Stimulated activated naive CD8-positive, alpha-beta T cell treated with anti-CD3 and anti-CD28 coated beads, Interleukin-15, Interleukin-2, amounts not matched to agents 100 U/mL and 50 U/mL, for 24 hours (primary cell): ENCODE measurements at regions not wholly inside any gene's neighbourhood (a gene's known extent, or its start where the extent isn't known, plus 50 kb on each side); places are given as distances from the start of the nearest gene placed in this dataset.

Experiments used
- ATAC-seq: fragments of 150-1000 bp; cut with Tn5 transposase; one replicate; pipeline ENCODE4 v1.10.0; 2021
- DNase-seq: peaks from one replicate; pipeline ENCODE4 v3.0.0; 2021

DNA sequence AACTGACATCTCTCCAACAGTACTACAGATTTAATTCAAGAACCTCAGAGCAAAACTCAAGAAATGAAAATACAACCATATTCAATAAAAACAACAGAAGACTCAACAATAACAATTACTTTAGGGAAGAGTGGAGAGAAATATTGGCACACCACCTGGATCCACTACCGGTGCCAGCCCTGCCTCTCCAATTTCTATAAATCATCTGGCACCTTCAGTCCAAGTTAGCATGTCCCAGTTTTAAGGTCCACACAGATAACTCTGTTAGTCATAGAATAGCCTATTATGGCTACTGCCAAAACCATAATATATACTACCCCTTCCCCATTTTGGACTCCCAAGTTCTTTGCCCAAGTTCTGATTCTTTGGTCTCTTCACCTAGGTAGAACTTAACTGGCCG is 69.9 kb upstream of the PSMA6 start:
- DNase-seq (no peak), ATAC-seq (no peak)

DNA sequence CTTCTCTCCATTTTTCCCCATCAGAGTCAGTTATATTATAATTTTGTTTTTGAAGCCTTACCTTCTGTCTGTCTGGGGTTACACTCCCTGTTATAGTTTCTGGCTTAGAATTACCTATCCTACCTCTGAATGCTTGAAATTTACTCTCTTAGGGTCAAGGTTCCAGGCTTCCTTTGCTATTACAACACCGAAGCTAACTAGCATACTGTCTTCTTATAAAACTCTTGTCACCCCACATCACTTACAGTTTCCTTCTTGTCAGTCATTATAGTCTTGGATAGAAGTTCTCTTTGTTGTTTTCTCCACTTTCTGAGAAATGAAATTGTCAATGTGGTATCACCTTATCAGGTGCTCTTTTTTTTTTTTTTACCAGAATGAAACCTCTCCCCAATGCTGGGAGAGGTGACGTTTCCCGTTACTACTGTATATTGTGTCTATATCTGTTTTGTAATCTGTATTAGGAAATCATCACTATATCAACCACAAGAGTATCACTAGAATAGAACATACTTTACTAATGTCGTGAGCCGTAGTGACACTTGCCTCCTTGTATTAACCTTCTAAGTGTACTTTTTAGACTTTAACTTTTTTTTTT is 69.2 kb upstream of the PSMA6 start:
- no peak for ATAC-seq

DNA sequence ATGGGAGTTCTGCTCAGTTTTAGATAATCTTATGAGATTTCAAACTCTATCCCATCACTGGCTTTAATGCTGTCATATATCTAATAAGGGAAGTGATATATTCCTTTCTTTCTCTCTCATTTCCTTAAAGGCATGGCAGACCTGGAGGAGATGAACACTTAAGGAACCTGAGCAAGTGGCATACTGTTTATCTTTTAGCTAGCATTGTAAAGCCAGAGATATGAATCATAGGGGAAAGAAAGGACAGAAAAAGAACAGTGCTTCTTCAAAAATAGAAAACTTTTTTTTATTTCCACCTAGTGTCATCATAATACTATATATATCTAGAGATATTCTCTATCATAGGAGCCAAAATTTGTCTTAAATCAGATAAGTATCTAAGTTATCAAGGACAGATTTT is 68.3 kb upstream of the PSMA6 start:
- DNase-seq (no peak), ATAC-seq (no peak)

More for the DNA sequence above, 69.2 kb upstream of the PSMA6 start:
- no peak for DNase-seq

DNA sequence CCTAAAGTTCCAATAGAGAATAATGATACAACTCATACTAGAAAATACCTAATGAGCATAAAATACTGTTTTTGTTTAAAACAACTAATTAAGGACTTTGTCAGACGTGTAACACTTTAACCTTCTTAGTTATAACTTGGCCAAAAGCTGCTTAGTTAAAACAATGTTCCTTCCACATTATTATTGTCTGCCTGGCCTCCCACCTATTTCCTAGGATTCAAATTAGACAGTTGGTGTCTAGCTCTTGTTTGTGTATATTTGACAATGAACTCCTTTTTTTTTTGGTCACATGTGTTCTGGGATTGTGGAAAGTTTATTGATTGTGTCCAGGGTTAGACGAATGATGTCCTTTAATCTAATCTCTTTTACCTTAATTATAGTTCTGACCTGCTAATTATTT is 67.6 kb upstream of the PSMA6 start:
- ATAC-seq: no peak
- DNase-seq: no peak

DNA sequence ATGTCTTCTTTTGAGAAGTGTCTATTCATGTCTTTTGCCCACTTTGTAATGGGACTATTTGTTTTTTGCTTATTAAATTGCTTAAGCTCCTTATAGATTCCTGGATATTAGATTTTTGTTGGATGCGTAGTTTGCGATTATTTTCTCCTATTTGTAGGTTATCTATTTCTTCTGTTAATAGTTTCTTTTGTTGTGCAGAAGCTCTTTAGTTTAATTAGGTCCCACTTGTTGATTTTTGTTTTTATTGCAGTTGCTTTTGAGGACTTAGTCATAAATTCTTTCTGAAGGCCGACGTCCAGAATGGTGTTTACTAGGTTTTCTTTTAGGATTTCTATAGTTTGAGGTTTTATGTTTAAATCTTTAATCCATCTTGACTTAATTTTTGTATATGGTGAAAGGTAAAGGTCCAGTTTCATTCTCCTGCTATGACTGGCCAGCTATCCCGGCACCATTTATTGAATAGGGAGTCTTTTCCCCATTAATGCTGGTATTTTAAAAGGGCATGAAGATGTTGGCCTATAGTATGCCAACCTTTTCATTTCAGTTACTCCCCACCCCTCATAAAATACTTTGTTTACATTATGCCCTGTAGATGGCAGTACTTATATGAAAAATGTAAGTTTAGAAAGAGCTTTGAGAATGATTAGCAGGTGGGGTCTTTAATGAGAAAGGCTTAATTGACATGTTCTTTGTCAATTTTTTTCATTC is 62.9 kb upstream of the PSMA6 start:
- no peak for ATAC-seq
- DNase-seq: no peak

DNA sequence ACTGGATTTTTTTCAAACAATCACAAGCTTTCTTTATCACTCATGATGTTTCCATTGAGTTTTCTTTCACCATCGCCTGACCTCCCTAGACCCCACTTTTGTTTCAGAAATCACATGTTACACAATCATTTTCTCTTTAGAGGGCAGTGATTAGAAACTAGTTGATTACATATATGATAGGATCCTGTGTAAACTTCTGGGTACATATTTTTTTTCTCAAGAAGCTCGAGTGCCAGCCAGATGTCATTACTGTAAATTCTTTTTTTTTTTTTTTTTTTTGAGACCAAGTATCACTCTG is 62.4 kb upstream of the PSMA6 start:
- no peak for DNase-seq
- ATAC-seq: no peak

DNA sequence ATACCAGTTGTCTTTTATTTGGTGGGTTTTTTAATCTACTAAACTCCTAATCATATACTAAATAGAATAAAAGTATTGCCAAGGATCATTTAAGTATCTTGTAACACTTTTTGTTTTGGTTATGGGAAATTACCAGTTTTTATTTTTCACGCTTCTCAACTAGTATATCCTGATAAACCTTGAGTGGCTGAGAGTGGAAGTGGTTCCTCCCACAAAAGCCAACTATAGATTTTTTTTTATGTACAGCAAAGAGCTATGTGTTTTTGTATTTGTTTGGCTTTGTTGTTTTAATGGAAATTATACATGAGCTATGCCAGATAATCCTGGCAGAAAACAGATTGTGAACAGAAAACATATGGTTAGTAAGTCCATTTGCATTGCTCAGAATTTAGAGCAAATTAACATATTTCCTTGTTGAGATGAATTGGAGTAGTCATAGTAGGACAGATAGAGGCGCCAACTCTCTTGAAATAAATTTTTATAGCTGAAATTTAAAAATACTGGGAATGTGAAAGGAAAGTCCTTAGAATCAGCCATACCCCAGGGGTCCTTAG is 60.9 kb upstream of the PSMA6 start:
- DNase-seq: no peak
- no peak for ATAC-seq

DNA sequence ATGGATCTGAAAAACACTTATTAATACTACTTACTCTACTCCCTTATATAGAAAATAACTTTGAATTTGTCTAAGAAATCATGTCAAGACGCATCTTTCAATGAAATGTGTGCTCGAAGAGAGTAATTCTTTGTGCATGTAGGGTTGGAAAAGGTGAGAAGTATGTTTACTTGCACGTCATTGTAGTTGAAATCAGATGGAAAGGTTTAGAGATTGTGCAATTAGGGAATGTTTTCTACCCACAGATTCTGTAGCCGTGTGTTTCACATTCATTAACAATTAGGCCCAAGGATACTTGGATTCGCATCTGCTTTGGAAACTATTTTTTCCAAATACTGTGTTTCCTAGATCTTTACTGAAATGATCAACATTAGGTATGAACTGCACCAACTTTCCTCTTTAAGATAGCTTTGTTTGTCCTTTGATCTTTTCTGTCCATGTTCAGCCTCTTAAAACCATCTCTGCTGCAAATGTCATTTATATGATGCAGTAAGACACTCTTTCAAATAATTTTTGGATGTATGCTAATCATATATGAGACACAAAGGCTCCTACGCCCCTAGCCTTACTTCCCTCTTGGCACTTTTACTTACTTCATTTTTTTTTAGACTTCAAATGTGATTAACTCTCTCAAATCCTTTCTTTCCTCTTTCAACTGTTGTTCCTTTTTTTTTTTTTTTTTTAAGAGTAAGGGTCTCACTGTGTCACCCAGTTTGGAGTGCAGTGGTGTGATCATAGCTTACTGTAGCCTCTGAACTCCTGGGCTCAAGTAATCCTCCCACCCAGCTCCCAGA is 58.0 kb upstream of the PSMA6 start:
- DNase-seq (no peak), ATAC-seq (no peak)

DNA sequence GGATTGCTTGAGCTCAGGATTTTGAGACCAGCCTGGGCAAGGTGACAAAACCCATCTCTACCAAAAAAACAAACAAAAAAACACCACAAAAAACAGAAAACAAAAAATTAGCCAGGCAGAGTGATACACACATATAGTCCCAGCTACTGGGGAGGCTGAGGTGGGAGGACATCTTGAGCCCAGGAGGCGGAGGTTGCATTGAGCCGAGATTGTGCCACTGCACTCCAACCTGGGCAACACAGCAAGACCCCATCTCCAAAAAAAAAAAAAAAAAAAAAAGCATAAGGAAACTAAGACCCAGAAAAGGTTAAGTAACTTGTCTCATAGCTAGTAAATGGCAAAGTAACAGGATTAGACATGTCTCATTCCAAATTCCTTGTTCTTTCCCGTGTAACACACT is 56.3 kb upstream of the PSMA6 start:
- no peak for ATAC-seq
- DNase-seq: no peak

DNA sequence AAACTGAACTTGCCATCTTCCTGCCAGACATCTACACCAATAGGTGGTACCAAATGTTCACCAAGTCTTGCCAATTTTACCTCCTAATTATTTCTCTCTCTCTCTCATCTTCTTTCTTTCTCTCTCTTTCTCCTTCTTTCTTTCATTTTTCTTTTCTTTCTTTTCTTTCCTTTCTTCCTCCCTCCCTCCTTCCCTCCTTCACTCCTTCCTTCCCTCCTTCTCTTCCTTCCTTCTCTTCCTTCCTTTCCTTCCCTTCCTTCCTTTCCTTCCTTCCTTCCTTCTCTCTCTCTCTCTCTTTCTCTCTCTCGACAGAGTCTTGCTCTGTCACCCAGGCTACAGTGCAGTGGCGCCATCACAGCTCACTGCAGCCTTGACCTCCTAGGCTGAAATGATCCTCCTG is 55.4 kb upstream of the PSMA6 start:
- ATAC-seq: no peak
- no peak for DNase-seq

DNA sequence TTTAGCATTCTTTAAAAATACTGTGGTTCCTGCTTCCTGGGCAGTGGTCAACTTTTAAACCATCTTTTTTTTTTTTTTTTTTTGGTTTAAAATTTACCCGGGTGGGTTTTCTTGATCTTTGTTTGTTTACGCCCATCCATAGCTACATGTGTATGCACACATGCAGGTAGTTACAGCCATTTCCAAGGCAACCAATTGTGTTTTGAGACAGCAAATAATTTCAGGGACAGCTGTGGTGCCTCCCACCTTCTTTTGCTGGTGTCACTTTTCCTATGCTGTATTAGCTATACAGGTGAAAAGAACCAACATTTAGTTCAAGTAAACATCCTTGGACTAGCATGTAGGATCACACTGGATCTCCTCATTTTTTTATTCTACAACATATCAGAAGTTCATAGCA is 52.0 kb upstream of the PSMA6 start:
- ATAC-seq (no peak), DNase-seq (no peak)
